ENCODE measurements at regions not wholly inside any gene's neighbourhood (a gene's known extent, or its start where the extent isn't known, plus 50 kb on each side); places are given as distances from the start of the nearest gene placed in this dataset.
A peak's percentile ranks its signal among the peaks of the same experiment; 100 is the strongest.

DNA sequence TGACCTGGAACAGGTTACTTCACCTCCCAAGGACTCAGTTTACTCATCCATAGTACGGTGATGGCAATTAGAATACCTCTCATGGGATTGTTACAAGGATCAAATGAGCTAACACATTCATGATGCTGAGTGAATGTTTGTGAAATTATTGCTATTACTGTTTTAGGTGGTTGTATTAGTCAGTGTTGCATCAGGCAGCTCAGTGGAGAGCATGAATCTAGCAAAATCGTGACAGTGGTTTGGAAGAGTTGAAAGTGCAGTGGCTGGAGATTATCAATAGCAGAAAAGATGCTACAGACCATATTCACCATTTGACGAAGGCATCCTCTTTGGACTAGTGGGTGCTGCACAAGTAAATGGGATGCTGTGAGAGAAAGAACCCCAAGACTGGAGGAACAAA, 50.4 kb upstream of the CTNNBL1 start:
- DNase-seq (ENCODE audit: low read depth): no peak

DNA sequence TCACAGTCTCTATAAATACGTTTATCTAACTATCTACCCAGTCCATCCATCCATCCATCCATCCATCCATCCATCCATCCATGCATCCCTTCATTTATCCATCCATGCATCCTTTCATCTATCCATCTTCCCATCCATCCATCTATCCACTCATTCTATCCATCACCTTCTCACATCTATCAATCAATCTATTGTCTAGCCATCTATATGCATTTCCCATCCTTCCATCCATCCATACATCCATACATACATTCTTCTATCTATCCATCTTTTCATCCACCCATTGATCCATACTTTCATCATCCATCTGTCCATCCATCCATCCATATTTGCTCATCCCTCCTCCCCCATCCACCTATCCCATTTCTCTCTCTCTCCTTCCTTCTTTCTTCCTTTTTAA, 51.6 kb upstream of the CTNNBL1 start:
- no peak for DNase-seq (ENCODE audit: low read depth)

DNA sequence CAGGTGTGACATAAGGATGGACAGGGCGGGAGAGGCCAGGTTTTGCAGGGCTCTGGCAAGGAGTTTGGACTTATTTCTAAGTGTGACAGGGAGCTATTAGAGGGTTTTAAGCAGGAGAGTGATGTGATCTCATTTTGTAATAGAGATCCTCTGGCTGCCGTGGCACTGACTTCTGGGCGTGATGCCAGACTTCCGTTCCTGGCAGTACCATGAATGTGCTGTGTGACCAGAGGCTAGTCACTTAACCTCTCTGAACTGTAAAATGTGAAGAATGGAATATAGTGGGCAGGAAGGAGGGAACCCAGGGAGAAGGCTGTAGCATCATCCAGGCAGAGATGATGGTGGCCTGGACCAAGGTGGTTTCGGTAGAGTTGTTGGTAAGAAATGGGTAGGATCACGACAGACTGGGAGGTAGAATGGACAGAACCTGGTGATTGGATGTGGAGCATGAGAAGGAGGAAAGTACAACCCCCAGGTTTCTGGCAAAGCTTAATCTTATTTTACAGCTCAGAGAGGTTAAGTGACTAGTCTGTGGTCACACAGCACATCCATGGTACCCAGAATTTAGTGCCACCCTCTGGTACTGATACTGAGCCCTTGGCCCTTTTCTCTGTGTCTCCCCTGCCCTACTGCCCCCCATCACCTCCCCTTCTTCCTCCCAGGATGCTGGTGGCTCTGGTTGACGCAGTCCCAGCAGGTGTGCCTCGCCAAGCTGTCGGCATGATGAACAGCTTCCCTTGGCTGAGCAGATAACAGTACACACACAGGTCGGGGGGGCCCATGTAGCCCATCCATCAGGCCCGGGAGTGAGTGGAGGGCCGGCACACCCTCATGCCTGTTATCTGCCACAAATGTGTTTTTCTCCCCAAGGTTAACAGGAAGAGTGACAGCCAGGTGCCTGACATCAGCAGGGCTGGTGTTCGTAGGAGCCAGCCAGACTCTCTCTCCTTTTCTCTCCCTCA, 52.9 kb upstream of the CTNNBL1 start:
- DNase-seq (ENCODE audit: low read depth): peak; percentile 68

DNA sequence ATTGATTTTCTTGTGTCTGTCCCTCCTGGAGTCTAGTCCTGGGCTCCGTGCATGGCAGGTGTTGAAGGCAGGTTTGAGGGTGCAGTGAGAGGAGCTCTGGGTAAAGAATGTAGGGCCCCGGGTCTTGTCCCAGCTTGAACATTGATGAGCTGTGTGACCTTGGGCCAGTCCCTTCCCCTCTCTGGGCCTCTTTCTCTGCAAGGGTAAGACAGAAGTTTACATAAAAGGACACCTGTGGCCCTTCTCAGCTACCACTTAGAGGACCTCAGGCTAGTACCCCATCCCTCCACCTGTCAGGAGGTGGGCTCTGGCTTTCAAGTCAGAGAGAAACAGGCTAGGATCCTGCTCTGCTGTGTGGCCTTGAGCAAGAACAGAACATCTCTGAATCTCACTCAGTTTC, 55.3 kb upstream of the CTNNBL1 start:
- DNase-seq (ENCODE audit: low read depth): no peak

DNA sequence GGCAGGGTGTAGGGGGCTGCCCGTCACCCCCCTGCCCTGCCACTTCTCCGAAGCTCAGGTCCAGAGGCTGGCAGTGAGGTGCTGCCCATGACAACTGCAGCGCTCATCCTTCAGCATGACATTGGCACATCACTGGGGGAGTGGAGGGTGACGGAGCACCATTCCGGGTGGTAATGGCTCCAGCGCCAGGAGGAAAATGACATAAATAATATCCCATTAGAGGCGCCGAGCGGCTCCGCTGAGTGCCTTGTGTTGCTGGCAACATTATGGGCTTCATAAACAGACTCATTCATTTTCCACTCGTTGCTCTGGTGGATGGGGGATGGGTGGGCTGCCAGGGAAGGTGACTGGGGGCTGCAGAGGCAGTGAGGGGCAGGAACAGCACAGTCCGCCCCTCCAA, 56.9 kb upstream of the CTNNBL1 start:
- no peak for DNase-seq (ENCODE audit: low read depth)

DNA sequence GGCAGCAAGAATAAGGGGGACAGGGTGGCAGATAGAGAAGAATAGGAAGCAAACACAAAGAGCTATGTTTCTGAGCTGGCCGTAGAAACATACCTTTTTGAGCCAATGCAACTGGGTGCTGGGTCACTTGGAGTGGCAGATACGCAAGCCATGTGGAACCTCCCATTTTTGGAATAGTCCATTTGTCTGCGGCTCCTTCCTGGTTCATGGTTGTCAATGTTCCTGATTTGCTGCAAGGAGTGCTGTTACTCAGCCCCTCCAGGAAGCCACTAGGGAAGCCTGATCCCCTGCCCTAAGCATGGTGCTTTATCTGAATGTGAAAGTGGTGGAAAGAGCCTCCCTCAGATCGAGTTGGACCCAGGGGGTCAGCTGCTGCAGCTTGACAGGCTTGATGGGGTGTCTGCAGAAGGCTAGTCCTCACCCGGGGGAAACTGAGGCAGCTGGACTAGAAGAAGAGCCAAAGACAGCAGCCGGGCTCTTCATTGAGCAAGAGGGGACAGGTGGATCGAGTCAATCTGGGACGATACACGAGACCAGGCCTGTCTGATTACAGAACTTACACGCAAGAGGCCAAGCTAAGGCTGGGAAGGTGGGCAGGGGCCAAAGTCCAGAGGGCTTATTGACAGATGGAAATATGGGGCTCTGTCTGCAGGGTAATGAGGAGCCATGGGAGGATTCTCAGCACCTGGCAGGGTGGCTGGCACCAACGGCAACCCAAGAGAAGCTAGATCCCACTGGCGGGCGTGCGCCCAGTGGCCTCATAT, 57.4 kb upstream of the CTNNBL1 start:
- DNase-seq (ENCODE audit: low read depth): no peak

DNA sequence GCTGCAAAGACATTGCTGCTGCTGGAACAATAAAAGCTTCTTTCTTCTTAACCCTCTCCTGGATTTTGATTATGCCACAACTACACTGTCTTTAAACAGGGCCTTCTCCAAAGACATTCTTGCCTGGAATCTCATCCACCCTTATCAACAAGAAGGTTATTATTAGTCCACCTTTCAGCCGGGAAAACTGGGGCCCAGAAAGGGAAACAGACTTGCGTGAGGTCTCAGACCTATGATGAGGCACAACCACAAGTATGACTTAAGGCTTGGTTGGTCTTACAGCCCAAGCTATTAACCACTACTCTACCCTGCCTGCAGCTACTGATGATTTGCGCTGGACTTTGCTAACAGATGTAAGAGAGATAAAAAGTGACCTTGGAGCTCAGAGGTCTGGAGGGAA, 62.8 kb upstream of the CTNNBL1 start:
- DNase-seq (ENCODE audit: low read depth): no peak

DNA sequence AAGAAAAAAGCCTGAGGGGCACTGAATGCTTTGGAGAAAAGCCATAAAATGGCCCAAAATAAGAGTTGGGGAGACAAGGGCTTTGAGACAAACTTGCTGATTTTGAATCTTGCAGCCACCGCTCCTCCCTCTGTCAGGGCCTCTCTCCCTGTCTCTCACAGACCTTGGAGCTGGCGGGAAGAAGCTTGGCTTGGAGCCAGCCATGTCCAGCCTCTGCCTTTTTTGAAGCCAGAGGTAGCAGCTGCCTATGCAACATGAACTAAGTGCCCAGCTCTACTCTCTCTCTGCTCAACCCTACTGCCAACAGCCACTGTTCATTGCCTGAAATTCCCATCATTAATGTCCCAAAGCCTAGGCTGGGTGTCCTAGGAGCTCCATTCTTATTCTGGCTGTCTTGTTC, 63.7 kb upstream of the CTNNBL1 start:
- DNase-seq (ENCODE audit: low read depth): no peak

DNA sequence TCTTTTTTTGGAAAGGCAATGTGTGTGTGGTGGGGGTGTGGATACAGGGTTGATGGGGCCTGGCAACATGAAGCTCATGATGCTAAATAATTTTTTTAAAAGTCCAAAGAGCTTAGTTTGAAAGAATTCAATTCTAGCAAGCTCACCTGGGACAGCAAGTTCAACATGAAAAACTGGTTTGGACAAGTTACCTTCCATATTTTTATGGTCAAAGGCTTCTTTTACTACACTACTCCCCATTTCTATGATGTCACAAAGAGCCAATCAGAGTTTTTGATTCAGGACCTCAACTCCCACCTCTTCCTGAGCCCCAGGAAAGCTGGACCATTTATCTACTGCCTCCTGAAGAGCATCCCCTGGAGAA, 66.1 kb upstream of the CTNNBL1 start:
- DNase-seq (ENCODE audit: low read depth): no peak

DNA sequence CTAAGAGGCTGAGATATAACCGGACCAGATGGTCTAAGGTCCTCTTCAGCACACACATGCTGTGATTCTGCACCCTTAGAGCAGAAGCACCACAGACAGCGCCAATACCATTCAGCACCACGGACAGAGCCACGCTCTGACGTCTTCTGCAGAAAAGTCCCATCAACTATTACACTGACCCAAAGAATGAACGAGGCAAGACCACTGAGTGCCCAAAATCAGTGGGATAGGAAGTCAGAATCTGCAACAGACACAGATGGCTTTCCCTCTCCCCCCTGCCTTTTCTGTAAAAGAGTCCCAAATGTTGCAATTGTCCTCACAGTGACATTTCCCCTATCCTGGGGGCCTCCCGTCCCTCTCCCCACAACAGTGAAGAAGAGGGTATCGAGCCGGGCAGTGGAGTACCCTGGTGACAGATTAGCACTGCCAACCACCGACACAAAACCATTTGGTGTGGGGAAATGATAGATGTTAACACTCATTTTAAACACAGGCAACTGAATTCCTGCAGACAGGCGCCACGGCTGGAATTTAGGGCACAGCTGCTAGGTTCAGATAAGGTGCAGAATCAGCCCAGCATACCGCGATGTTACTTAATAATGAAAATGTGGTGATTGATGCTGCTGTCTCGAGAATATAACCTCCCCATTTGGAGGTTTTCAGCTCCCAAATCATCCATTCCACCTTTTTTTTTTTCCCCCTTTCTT, 66.6 kb upstream of the CTNNBL1 start:
- DNase-seq (ENCODE audit: low read depth): peak; percentile 45

DNA sequence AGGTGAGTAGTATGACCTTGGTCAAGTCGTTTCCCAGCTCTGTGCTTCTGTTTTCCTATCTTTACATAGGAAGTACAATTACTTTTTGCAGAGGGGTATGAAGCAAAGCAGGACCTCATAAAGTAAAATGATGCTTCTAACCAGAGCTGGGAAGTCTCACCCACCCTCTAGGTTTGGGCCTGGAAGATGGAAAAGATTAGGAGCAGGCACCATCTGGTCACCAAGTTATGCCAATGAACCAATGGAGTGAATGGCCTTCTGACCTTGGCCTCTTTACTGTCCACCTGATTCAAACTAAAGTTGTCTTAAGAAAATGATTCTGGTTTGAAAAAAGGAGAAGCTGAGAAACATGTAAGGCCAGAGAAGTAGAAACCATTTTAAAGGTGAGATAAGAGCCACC, 68.9 kb upstream of the CTNNBL1 start:
- DNase-seq (ENCODE audit: low read depth): no peak

DNA sequence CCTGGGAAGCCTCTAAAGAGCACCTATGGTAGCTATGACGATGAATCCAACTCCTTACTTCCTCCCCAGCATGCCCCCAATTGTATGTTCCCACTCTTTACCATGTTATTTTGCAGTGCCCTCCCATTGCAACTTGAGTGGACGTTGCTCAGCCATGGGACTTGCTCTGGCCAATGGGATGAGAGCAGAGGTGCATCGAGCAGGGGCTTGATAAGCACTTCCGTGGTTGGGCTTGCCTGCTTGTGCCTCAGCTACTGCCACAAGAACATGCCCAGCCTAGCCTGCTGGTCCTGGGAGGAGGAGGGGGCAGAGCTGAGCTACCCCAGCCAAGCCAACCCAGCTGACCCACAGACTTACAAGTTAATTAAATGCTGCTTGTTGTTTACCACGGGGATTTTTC, 71.1 kb upstream of the CTNNBL1 start:
- no peak for DNase-seq (ENCODE audit: low read depth)

DNA sequence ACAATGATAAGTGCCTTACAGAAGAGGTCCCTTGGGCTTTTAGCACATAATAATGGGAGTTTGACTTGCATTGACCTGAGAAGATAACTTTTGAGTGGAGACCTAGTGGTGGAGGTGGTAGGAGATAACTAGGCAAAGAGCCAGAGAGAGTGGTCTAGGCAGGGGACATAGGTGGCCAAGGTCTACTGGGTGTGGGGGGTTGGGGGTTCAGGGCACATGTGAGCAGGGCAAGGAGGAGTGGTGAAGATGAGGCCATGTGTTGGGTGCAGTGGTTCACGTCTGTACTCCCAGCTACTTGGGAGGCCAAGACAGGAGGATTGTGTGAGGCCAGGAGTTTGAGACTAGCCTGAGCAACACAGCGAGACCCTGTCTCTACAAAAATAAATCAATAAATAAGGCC, 74.3 kb upstream of the CTNNBL1 start:
- no peak for DNase-seq (ENCODE audit: low read depth)

DNA sequence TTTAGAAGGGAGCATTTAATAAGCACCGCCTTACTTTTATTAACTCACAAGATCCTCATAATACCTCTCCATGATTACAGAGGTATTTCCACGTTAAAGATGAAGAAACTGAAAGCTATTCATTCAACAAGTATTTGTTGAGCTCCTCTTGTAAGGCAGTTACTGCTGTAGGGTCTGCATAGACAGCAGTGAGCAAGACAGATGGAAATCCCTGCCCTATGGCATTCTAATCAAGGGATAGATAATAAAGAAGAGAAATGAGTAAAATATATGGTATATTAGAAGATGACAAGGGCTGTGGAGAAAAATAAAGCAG, 77.8 kb upstream of the CTNNBL1 start:
- no peak for DNase-seq (ENCODE audit: low read depth)

DNA sequence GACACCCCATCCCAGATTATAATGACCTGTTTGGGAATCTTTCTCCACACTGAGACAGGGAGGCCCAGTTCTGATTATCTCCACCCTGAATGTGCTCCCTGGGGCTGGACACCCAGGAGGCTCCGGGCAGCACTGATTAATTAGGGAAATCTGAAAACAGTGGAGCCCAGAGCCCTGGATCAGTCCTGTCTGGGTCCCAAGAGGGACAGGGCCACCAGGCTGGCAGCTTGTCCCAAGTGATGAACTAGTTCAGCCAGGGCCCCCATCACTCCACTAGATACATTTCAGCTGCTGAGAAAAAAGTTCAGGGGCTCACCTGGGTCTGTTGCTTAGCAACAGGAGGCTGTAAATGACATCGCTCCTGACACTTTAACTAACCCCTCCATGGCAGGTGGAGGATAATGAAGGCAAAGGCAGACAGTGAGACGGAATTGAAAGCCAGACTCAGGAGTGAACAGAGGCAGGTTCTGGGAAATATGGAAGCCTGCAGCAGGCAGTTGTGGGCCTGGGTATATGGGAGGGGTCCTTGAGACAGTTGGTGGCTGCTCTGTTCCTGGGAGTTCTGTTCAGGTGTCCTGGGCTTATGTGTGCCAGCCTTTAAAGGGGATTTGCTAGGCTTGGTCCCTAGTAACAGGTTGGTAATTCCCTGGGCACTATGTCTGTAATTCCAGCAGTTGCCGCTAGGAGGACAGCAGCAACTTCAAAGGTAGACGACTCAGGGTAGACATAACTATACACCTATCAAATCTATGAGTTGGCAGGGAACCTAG, 78.3 kb upstream of the CTNNBL1 start:
- no peak for DNase-seq (ENCODE audit: low read depth)

DNA sequence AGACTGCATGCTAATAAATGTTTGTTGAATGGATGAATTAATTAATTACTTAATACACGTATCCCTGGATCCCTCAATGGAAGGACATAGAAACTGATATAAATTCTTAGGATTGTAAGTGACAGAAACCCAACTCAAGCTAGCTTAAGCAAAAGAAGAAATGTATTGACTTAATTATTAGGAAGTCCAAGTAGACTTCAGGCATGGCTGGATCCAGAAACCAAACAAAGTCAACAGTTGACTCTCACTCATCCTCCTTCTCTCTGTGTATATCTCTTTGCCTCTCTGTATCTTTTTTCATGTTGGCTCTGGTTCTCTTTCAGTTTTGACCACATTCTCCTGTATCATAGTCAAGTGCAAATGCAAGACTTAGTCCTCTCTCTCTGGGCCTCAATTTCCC, 82.0 kb upstream of the CTNNBL1 start:
- no peak for DNase-seq (ENCODE audit: low read depth)

DNA sequence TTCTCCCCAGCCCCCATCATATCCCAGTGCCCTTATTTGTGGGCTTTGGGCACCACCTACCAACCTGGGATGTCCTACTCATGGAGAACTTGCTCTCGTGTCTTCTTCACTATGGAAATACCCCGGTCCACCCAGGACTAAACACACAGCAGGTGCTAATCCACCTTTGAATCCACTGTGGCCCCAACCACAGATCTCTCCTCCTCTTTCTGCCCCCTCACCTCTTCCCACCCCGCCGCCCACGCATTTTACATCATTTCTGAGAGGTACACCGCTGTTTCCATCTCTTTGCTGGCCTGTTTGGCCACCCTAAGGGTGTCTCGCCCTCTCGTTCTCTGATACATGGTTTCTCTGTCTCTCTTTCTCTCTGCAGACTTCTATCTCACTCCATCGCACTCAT, 82.5 kb upstream of the CTNNBL1 start:
- DNase-seq (ENCODE audit: low read depth): no peak

DNA sequence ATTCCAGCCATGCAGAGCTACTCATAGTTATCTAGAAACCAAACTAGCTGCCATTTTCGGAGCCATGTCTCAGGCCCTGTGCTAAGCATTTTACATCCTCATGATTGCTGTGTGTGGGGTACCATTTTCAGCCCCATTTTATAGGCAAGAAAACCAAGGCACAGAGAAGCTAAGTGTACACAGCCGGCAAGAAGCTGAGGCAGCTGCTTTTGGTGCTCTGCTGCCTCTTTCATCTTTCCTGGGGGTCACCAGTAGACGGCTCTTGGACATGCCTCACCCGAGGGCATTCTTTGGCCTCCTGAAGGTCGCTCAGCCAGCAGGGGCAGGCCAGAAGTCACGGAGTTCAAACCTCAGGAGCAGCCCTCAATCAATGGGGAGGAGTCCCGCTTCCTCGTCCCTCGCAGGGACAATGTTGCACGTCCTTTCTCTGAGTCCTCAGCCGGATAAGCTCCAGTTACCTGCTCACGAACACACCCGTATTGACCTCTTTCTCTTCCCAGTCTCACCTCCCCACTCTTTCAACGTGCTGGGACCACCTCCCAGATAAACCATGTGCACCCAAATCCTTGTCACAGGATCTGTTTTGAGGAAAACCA, 82.6 kb upstream of the BLCAP start:
- no peak for DNase-seq (ENCODE audit: low read depth)

DNA sequence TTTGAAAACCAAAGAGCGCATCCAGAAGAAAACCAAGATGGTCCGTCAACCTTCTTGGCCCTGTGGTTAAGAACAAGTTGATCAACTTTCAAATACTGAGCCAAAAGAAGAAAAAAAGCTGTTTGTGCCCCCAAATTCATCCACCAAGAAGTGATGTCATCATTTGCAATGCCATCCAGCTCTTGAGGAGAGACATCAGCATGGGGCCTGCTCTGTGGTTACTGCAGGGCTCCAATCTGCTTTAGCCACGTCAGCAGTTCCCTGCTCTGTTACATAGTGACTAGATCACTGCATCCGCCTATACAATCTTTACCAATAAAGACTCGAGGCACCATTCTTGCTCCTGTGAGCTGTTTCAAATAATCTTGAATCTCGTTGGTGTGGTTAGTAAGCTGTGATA, 75.0 kb upstream of the BLCAP start:
- DNase-seq (ENCODE audit: low read depth): no peak

DNA sequence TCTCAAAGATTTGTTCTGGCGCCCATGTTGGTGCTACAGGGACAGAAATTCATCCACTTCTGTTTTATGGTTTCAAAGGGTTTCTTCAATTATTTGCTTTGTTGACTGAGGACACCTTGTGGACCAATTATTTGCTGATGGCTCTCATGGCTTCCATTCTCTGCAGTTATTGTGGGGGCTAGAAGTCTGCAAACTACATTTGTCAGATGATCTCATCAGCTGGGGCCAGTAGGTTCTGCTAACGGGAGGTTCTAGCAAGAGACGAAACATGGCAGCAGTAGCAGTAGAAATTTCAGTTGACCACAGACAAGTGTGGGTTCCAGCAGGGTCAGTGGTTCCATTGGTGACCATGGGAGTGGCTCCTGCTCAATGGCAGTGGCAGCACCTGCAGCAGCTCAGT, 72.8 kb upstream of the BLCAP start:
- no peak for DNase-seq (ENCODE audit: low read depth)

DNA sequence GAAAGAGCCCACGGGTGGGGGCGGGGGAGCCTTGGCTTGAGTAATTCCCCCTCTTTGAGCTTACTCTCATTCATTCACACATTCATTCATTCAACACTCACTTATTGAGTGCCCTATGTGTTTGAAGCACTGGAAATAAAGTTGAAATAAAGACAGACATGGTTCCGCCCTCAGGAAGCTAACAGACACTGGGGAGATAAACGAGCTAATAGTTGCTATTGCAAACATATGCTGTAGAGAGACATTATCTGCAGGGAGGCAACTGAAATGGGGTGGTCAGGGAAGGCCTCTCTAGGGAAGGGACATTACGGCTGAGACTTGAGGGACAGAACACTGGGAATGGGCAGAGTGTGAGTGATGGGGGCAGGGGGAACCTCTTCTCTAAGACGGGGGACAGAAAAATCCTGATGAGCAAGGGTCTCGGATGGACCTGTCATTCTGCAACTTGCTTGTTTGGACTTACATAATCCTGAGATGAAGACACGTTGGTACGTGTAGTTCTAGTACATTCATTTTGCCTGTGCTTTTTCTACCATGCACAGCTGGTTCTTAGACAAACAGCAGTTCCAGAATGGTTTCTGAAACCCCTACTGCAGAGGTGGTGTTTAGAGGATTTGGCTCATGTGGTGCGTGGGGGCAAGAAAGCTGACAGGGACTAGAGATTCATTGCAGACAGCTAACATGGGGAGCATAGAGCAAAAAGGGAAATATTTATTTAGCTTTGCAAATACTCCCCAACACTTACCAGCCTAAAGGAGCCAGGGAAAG, 71.1 kb upstream of the BLCAP start:
- no peak for DNase-seq (ENCODE audit: low read depth)

Data from Daoy (cell line).